Loucy (cell line): ENCODE measurements at regions not wholly inside any gene's neighbourhood (a gene's known extent, or its start where the extent isn't known, plus 50 kb on each side); places are given as distances from the start of the nearest gene placed in this dataset.

Experiments
- H2AFZ ChIP-seq: fragments of 200-600 bp; sonication (generic); 2 replicates; pipeline ENCODE4 v1.6.0; 2016; ENCODE audit warnings: antibody characterized with exemption, mild to moderate bottlenecking, low read length, moderate library complexity
- H3F3A ChIP-seq: fragments of 200-600 bp; 2 replicates; pipeline ENCODE4 v1.6.0; 2016; ENCODE audit warnings: antibody characterized with exemption, low read depth, mild to moderate bottlenecking
- H3K27me3 ChIP-seq: fragments of 200-600 bp; sonication (generic); 2 replicates; pipeline ENCODE4 v1.6.1; 2014; ENCODE audit warnings: low read length, mild to moderate bottlenecking; ENCODE audit not compliant: insufficient read depth, poor library complexity, severe bottlenecking
- H3K36me3 ChIP-seq: fragments of 200-600 bp; sonication (generic); 2 replicates; pipeline ENCODE4 v1.6.1; 2016; ENCODE audit warnings: low read length; ENCODE audit not compliant: insufficient read depth
- H3K4me1 ChIP-seq: fragments of 200-600 bp; sonication (generic); 2 replicates; pipeline ENCODE4 v1.5.1; 2014; ENCODE audit warnings: low read length, mild to moderate bottlenecking; ENCODE audit not compliant: insufficient read depth, poor library complexity, severe bottlenecking
- H3K4me2 ChIP-seq: fragments of 200-600 bp; sonication (generic); 2 replicates; pipeline ENCODE4 v1.6.0; 2014; ENCODE audit warnings: antibody characterized with exemption, low read length, low read depth, mild to moderate bottlenecking; ENCODE audit not compliant: poor library complexity, severe bottlenecking
- H3K4me3 ChIP-seq: fragments of 200-600 bp; sonication (generic); 2 replicates; pipeline ENCODE4 v1.5.1; 2014; ENCODE audit warnings: low read length, mild to moderate bottlenecking, mixed read lengths; ENCODE audit not compliant: poor library complexity, severe bottlenecking
- H3K79me2 ChIP-seq: fragments of 200-600 bp; sonication (generic); 2 replicates; pipeline ENCODE4 v1.6.1; 2014; ENCODE audit warnings: low read length; ENCODE audit not compliant: insufficient read depth
- H3K9ac ChIP-seq: fragments of 200-600 bp; sonication (generic); 2 replicates; pipeline ENCODE4 v1.6.0; 2014; ENCODE audit warnings: mild to moderate bottlenecking, low read depth, low read length, moderate library complexity; ENCODE audit not compliant: poor library complexity, severe bottlenecking
- H3K9me2 ChIP-seq: fragments of 200-600 bp; sonication (generic); replicated peaks from 2 replicates; pipeline ENCODE4 v1.6.1; 2016; ENCODE audit warnings: low read depth, low read length, mixed read lengths
- H3K9me3 ChIP-seq: fragments of 200-600 bp; sonication (generic); 2 replicates; pipeline ENCODE4 v1.6.1; 2014; ENCODE audit warnings: mild to moderate bottlenecking, antibody characterized with exemption, low read length, low read depth; ENCODE audit not compliant: insufficient read depth
- H4K20me1 ChIP-seq: fragments of 200-600 bp; sonication (generic); 2 replicates; pipeline ENCODE4 v1.6.0; 2014; ENCODE audit warnings: antibody characterized with exemption, low read length, mild to moderate bottlenecking; ENCODE audit not compliant: insufficient read depth, poor library complexity, severe bottlenecking
- EZH2phosphoT487 ChIP-seq: fragments of 200-600 bp; IDR thresholded peaks from 2 replicates; pipeline ENCODE4 v1.6.1; 2018; ENCODE audit warnings: antibody characterized with exemption, mild to moderate bottlenecking, moderate library complexity, borderline replicate concordance
- TF ChIP-seq, protein P1 (sequence below): fragments of 200-600 bp; sonication (generic); conservative IDR thresholded peaks from 2 replicates; pipeline ENCODE4 v1.5.1; 2014; ENCODE audit warnings: mild to moderate bottlenecking, antibody characterized with exemption, low read length

DNA sequence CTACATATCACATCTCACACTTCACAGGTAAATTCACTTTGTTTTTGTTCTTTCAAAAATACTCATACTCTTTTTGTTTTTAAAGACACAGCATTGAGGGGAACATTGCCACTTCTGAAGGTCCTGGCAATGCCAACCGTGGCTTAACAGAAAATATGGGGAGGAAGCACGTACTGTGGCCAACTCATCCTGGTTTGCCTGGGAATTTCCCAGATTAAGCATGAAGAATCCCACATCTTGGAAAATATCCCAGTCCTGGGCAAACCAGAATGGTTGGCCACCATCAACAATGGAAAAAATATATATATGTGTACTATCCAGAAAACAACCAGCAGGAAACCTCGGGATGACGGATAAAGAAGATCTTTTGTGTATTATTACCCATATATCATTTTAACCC, 1032.2 kb upstream of the SLC10A2 start:
- no peaks in the 10 kb centered on the region for H3K27me3 ChIP-seq
- no peaks in the 10 kb centered on the region for H3F3A ChIP-seq
- no peaks in the 10 kb centered on the region for H3K9me3 ChIP-seq
- H2AFZ ChIP-seq = no peak overlapping the region
- H3K9me2 ChIP-seq = no peaks in the 10 kb centered on the region
- no peak overlapping the region for H3K4me2 ChIP-seq
- H4K20me1 ChIP-seq = no peaks in the 10 kb centered on the region
- H3K9ac ChIP-seq = no peak overlapping the region
- no peaks in the 10 kb centered on the region for H3K36me3 ChIP-seq
- H3K79me2 ChIP-seq = no peaks in the 10 kb centered on the region
- H3K4me3 ChIP-seq = no peak overlapping the region
- no peaks in the 10 kb centered on the region for H3K4me1 ChIP-seq
- TF ChIP-seq EZH2phosphoT487 = no peak
- TF ChIP-seq, protein P1, sequence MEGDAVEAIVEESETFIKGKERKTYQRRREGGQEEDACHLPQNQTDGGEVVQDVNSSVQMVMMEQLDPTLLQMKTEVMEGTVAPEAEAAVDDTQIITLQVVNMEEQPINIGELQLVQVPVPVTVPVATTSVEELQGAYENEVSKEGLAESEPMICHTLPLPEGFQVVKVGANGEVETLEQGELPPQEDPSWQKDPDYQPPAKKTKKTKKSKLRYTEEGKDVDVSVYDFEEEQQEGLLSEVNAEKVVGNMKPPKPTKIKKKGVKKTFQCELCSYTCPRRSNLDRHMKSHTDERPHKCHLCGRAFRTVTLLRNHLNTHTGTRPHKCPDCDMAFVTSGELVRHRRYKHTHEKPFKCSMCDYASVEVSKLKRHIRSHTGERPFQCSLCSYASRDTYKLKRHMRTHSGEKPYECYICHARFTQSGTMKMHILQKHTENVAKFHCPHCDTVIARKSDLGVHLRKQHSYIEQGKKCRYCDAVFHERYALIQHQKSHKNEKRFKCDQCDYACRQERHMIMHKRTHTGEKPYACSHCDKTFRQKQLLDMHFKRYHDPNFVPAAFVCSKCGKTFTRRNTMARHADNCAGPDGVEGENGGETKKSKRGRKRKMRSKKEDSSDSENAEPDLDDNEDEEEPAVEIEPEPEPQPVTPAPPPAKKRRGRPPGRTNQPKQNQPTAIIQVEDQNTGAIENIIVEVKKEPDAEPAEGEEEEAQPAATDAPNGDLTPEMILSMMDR = no peak

GRCh38 chr13:104086759-104087158, 1020.5 kb upstream of the SLC10A2 start:
- TF ChIP-seq EZH2phosphoT487 = no peak
- TF ChIP-seq, protein P1 = no peak
- H3K9ac ChIP-seq = no peak overlapping the region
- no peaks in the 10 kb centered on the region for H3K36me3 ChIP-seq

GRCh38 chr13:104086210-104086609, 1020.0 kb upstream of the SLC10A2 start:
- no peaks in the 10 kb centered on the region for H3K27me3 ChIP-seq
- H3K4me1 ChIP-seq = no peaks in the 10 kb centered on the region
- H3K79me2 ChIP-seq = no peaks in the 10 kb centered on the region
- H3K4me3 ChIP-seq = no peak overlapping the region
- no peak overlapping the region for H3K4me2 ChIP-seq
- no peaks in the 10 kb centered on the region for H3K9me2 ChIP-seq
- no peaks in the 10 kb centered on the region for H4K20me1 ChIP-seq
- no peaks in the 10 kb centered on the region for H3K9me3 ChIP-seq
- no peak overlapping the region for H3K9ac ChIP-seq
- no peaks in the 10 kb centered on the region for H3F3A ChIP-seq
- H2AFZ ChIP-seq = no peak overlapping the region
- TF ChIP-seq EZH2phosphoT487 = no peak
- TF ChIP-seq, protein P1 = no peak
- no peaks in the 10 kb centered on the region for H3K36me3 ChIP-seq

More at GRCh38 chr13:104086759-104087158, 1020.5 kb upstream of the SLC10A2 start:
- no peaks in the 10 kb centered on the region for H3K79me2 ChIP-seq
- no peaks in the 10 kb centered on the region for H4K20me1 ChIP-seq
- H3K9me2 ChIP-seq = no peaks in the 10 kb centered on the region
- H3K27me3 ChIP-seq = no peaks in the 10 kb centered on the region
- no peak overlapping the region for H3K4me2 ChIP-seq
- no peak overlapping the region for H2AFZ ChIP-seq
- no peak overlapping the region for H3K4me3 ChIP-seq
- no peaks in the 10 kb centered on the region for H3F3A ChIP-seq
- no peaks in the 10 kb centered on the region for H3K4me1 ChIP-seq
- H3K9me3 ChIP-seq = no peaks in the 10 kb centered on the region
